ENCODE measurements at regions not wholly inside any gene's neighbourhood (a gene's known extent, or its start where the extent isn't known, plus 50 kb on each side); places are given as distances from the start of the nearest gene placed in this dataset.

- DNase-seq (ENCODE audit: low read depth in 3 of 3, low spot score in 1 of 3) = no peak
Observed at GRCh38 chr3:72408983-72409779, 439.1 kb downstream of the SHQ1 start.

GRCh38 chr3:72407766-72408165 lies 440.5 kb downstream of the SHQ1 start:
- DNase-seq (ENCODE audit: low read depth in 3 of 3, low spot score in 1 of 3) = no peak

- DNase-seq (ENCODE audit: low read depth in 3 of 3, low spot score in 1 of 3) = no peak
Observed at GRCh38 chr3:72405943-72406566, 442.2 kb downstream of the SHQ1 start.

- DNase-seq (ENCODE audit: low read depth in 3 of 3, low spot score in 1 of 3) = no peak
Observed at GRCh38 chr3:72401005-72401545, 447.2 kb downstream of the SHQ1 start.

- DNase-seq (ENCODE audit: low read depth in 3 of 3, low spot score in 1 of 3) = no peak
Observed at GRCh38 chr3:72398781-72399180, 449.5 kb downstream of the SHQ1 start.

- DNase-seq (ENCODE audit: low read depth in 3 of 3, low spot score in 1 of 3) = no peak
Observed at GRCh38 chr3:72397586-72397985, 450.7 kb downstream of the SHQ1 start.

- DNase-seq (ENCODE audit: low read depth in 3 of 3, low spot score in 1 of 3) = no peak
Observed at GRCh38 chr3:72396899-72397298, 451.3 kb downstream of the SHQ1 start.

GRCh38 chr3:72395776-72396311 lies 452.4 kb downstream of the SHQ1 start:
- DNase-seq (ENCODE audit: low read depth in 3 of 3, low spot score in 1 of 3) = no peak

- DNase-seq (ENCODE audit: low read depth in 3 of 3, low spot score in 1 of 3) = no peak
Observed at GRCh38 chr3:72393455-72393854, 454.8 kb downstream of the SHQ1 start.

- DNase-seq (ENCODE audit: low read depth in 3 of 3, low spot score in 1 of 3) = no peak
Observed at GRCh38 chr3:72391659-72392058, 456.6 kb downstream of the SHQ1 start.

- no peak for DNase-seq (ENCODE audit: low read depth in 3 of 3, low spot score in 1 of 3)
Observed at GRCh38 chr3:72390841-72391240, 457.4 kb downstream of the SHQ1 start.

- no peak for DNase-seq (ENCODE audit: low read depth in 3 of 3, low spot score in 1 of 3)
Observed at GRCh38 chr3:72388644-72389043, 459.6 kb downstream of the SHQ1 start.

- no peak for DNase-seq (ENCODE audit: low read depth in 3 of 3, low spot score in 1 of 3)
Observed at GRCh38 chr3:72388117-72388516, 460.1 kb downstream of the SHQ1 start.

GRCh38 chr3:72386327-72387000 lies 461.8 kb downstream of the SHQ1 start:
- no peak for DNase-seq (ENCODE audit: low read depth in 3 of 3, low spot score in 1 of 3)

- no peak for DNase-seq (ENCODE audit: low read depth in 3 of 3, low spot score in 1 of 3)
Observed at GRCh38 chr3:72385167-72385566, 463.1 kb downstream of the SHQ1 start.

- no peak for DNase-seq (ENCODE audit: low read depth in 3 of 3, low spot score in 1 of 3)
Observed at GRCh38 chr3:72384602-72385001, 463.6 kb downstream of the SHQ1 start.

GRCh38 chr3:72383883-72384282 lies 464.4 kb downstream of the SHQ1 start:
- DNase-seq (ENCODE audit: low read depth in 3 of 3, low spot score in 1 of 3) = no peak

GRCh38 chr3:72383230-72383629 lies 465.0 kb downstream of the SHQ1 start:
- no peak for DNase-seq (ENCODE audit: low read depth in 3 of 3, low spot score in 1 of 3)

GRCh38 chr3:72382460-72382859 lies 465.8 kb downstream of the SHQ1 start:
- no peak for DNase-seq (ENCODE audit: low read depth in 3 of 3, low spot score in 1 of 3)

- DNase-seq (ENCODE audit: low read depth in 3 of 3, low spot score in 1 of 3) = no peak
Observed at GRCh38 chr3:72381584-72381983, 466.7 kb downstream of the SHQ1 start.

- DNase-seq (ENCODE audit: low read depth in 3 of 3, low spot score in 1 of 3) = no peak
Observed at GRCh38 chr3:72380711-72381493, 467.3 kb downstream of the SHQ1 start.

Data from stimulated activated CD4-positive, alpha-beta T cell treated with anti-CD3 and anti-CD28 coated beads, TNF-alpha, amount 100 ng/mL, for 1 hour (primary cell).